Suprapubic skin (tissue), 4 donors: ENCODE measurements at regions not wholly inside any gene's neighbourhood (a gene's known extent, or its start where the extent isn't known, plus 50 kb on each side); places are given as distances from the start of the nearest gene placed in this dataset.

Experiments used
- CTCF ChIP-seq, 2 donors: fragments of 200-600 bp in 1 of 2; fragments of 450-650 bp in 1 of 2; sonication (generic) in 1 of 2; IDR thresholded peaks; one replicate each; pipeline ENCODE4 v1.5.1; 2016 to 2019; ENCODE audit warnings: antibody characterized with exemption in 2 of 2, mild to moderate bottlenecking in 1 of 2, moderate library complexity in 1 of 2
- EP300 ChIP-seq: sonication (generic); formaldehyde crosslinking; IDR thresholded peaks from one replicate; pipeline ENCODE4 v1.6.1; 2017; ENCODE audit warnings: antibody characterized with exemption
- POLR2A ChIP-seq, 2 donors: fragments of 450-650 bp; IDR thresholded peaks; one replicate each; pipeline ENCODE4 v1.6.1; 2017; ENCODE audit warnings: antibody characterized with exemption in 2 of 2, mild to moderate bottlenecking in 2 of 2, moderate library complexity in 2 of 2
- POLR2AphosphoS5 ChIP-seq, 3 donors: sonication (generic); formaldehyde crosslinking; IDR thresholded peaks; one replicate each; pipeline ENCODE4 v1.6.1; 2017; ENCODE audit warnings: antibody characterized with exemption in 3 of 3

DNA sequence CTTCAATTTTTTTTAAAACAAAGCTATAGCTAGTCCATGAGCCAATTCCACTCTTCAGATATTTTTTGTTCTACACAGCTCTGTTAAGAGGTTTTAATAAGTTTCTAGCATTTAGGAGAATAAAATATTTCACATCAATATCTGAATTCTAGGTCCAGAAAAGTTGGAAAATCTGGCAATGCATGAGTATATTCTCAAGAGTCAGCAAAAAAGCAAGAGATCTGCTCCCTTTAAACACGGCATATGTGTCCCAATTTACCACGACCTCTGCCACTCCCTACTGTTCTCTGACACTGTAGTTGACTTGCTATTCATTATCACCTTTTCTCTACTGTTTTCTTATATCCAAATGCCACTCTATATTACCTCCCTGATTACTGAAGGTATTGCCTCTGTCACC is 145.1 kb upstream of the TGFBR2 start:
- no peak for TF ChIP-seq CTCF (IDR thresholded peaks at IDR 0.05)
- TF ChIP-seq POLR2AphosphoS5 (IDR thresholded peaks at IDR 0.05): no peak
- TF ChIP-seq POLR2A (IDR thresholded peaks at IDR 0.05): no peak
- no peak for TF ChIP-seq EP300
